Tibial nerve (tissue), 4 donors: ENCODE measurements at regions not wholly inside any gene's neighbourhood (a gene's known extent, or its start where the extent isn't known, plus 50 kb on each side); places are given as distances from the start of the nearest gene placed in this dataset.

ENCODE experiments used
- DNase-seq, 2 donors: peaks; one replicate each; pipeline ENCODE4 v3.0.0-alpha.2; 2019; ENCODE audit warnings: low spot score in 2 of 2
- H3K27ac ChIP-seq, 4 donors: fragments of 200-600 bp; sonication (generic) in 3 of 4; one replicate each; pipeline ENCODE4 v1.5.1; 2017 to 2019; ENCODE audit warnings: mild to moderate bottlenecking in 1 of 4
- H3K27me3 ChIP-seq, 2 donors: fragments of 200-600 bp; sonication (generic) in 1 of 2; one replicate each; pipeline versions ENCODE4 v1.5.1 to v1.6.0; 2017 to 2019
- H3K36me3 ChIP-seq, 3 donors: fragments of 200-600 bp; sonication (generic); one replicate each; pipeline ENCODE4 v1.5.1; 2018 to 2019
- H3K4me1 ChIP-seq, 4 donors: fragments of 200-600 bp; sonication (generic) in 3 of 4; one replicate each; pipeline ENCODE4 v1.5.1; 2017 to 2019
- H3K4me3 ChIP-seq, 4 donors: fragments of 200-600 bp; sonication (generic) in 3 of 4; one replicate each; pipeline ENCODE4 v1.5.1; 2017 to 2019; ENCODE audit warnings: mild to moderate bottlenecking in 1 of 4, moderate library complexity in 1 of 4
- H3K9me3 ChIP-seq, 4 donors: fragments of 200-600 bp; sonication (generic) in 3 of 4; one replicate each; pipeline ENCODE4 v1.5.1; 2017 to 2019
- EP300 ChIP-seq, 2 donors: sonication (generic); formaldehyde crosslinking; IDR thresholded peaks; one replicate each; pipeline ENCODE4 v1.6.1; 2017; ENCODE audit warnings: antibody characterized with exemption in 2 of 2, mild to moderate bottlenecking in 1 of 2
- POLR2A ChIP-seq, 2 donors: fragments of 450-650 bp; IDR thresholded peaks; one replicate each; pipeline ENCODE4 v1.6.1; 2017; ENCODE audit warnings: antibody characterized with exemption in 2 of 2, mild to moderate bottlenecking in 2 of 2, moderate library complexity in 2 of 2
- WGBS, 2 donors: methylation state at CpG; one replicate each; pipeline ENCODE4 v1.1.5; 2018; 5-methylcytosine and 5-hydroxymethylcytosine counted together
- TF ChIP-seq, protein P1 (sequence below), 5 experiments: fragments of 200-600 bp in 3 of 5; fragments of 450-650 bp in 2 of 5; sonication (generic) in 3 of 5; IDR thresholded peaks; one replicate each; pipeline ENCODE4 v1.5.1; 2016 to 2019; ENCODE audit warnings: antibody characterized with exemption in 5 of 5, mild to moderate bottlenecking in 3 of 5, moderate library complexity in 2 of 5

DNA sequence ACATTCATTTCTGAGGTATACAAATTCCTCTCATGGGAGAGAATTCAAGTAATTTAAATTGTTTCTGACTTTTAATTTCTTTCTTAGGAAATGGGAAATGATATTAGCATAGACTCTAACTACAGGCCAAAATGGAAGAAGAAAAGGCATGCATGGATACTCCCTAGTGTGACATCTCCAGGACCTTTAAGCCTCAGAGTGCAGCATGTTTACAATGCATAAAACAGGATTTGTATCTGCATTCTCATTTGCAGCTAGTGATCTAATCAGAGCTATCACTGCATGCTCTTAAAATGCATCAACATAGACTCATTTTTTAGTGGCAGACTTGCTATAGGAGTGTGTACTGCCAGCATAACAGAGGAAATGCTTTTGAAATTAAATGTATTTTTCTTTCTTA lies 224.6 kb upstream of the GOT2 start:
- TF ChIP-seq POLR2A (IDR thresholded peaks at IDR 0.05) (no peak), EP300 (IDR thresholded peaks at IDR 0.05) (no peak)
- TF ChIP-seq, protein P1, sequence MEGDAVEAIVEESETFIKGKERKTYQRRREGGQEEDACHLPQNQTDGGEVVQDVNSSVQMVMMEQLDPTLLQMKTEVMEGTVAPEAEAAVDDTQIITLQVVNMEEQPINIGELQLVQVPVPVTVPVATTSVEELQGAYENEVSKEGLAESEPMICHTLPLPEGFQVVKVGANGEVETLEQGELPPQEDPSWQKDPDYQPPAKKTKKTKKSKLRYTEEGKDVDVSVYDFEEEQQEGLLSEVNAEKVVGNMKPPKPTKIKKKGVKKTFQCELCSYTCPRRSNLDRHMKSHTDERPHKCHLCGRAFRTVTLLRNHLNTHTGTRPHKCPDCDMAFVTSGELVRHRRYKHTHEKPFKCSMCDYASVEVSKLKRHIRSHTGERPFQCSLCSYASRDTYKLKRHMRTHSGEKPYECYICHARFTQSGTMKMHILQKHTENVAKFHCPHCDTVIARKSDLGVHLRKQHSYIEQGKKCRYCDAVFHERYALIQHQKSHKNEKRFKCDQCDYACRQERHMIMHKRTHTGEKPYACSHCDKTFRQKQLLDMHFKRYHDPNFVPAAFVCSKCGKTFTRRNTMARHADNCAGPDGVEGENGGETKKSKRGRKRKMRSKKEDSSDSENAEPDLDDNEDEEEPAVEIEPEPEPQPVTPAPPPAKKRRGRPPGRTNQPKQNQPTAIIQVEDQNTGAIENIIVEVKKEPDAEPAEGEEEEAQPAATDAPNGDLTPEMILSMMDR (IDR thresholded peaks at IDR 0.05): no peak
- no peaks in the 10 kb centered on the region for H3K36me3 ChIP-seq
- no peak overlapping the region for H3K4me3 ChIP-seq
- H3K27me3 ChIP-seq: no peaks in the 10 kb centered on the region
- no peak for DNase-seq
- no peaks in the 10 kb centered on the region for H3K4me1 ChIP-seq
- no peaks in the 10 kb centered on the region for H3K9me3 ChIP-seq
- no peak overlapping the region for H3K27ac ChIP-seq

DNA sequence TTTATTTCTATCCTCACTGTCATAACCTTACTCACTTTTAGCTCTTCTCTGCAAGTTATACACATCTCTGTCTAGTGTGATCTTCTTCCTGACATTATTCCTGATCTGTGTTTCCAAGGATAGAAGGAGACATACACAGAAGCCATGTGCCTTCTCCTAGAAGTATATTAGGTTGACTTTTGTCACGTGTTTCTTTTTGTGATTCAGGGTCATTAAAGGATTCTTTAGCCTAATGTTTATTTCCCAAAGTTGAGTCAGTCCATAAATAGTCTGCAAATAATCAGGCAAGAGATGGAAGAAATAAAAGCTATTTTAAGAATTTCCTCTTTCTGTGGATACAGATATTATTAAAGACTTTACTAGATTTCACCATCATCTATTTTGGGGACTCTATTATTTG lies 214.1 kb upstream of the GOT2 start:
- no peak overlapping the region for H3K27ac ChIP-seq
- TF ChIP-seq, protein P1 (IDR thresholded peaks at IDR 0.05): no peak
- TF ChIP-seq EP300 (IDR thresholded peaks at IDR 0.05) (no peak), POLR2A (IDR thresholded peaks at IDR 0.05) (no peak)
- no peak for DNase-seq
- H3K4me1 ChIP-seq: no peaks in the 10 kb centered on the region
- no peaks in the 10 kb centered on the region for H3K9me3 ChIP-seq
- no peaks in the 10 kb centered on the region for H3K36me3 ChIP-seq
- no peak overlapping the region for H3K4me3 ChIP-seq
- H3K27me3 ChIP-seq: no peaks in the 10 kb centered on the region
- WGBS, 2 donors: 21 to 33% methylated on average over 1 of the region's 1 CpG

DNA sequence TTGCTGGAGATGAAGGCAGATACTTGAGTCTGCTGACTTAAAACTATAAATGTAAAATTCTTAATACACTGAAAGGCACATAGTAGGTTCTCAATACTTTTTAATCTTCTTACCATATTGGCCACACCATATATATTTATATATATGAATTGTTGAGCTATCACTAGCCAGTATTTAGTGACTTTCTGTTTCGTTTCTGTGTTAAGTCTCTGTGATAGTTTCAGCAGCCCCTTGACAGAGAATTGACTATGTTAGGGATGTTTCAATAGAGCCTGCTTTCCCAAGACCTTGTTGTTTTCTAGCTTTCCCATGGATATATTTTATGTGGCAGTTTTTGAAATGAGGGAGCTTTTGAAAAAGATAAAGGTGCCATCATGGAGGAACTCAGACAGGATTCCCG lies 206.5 kb upstream of the GOT2 start:
- H3K36me3 ChIP-seq: no peaks in the 10 kb centered on the region
- no peaks in the 10 kb centered on the region for H3K9me3 ChIP-seq
- TF ChIP-seq EP300 (IDR thresholded peaks at IDR 0.05) (no peak), POLR2A (IDR thresholded peaks at IDR 0.05) (no peak)
- TF ChIP-seq, protein P1 (IDR thresholded peaks at IDR 0.05): no peak
- WGBS, 2 donors: 83% methylated on average over 2 of the region's 2 CpGs
- DNase-seq: no peak
- H3K27me3 ChIP-seq: no peaks in the 10 kb centered on the region
- peaks cover 0 to 4% (median 0%) of the 10 kb centered on the region in 4 donors for H3K4me1 ChIP-seq
- no peak overlapping the region for H3K27ac ChIP-seq
- no peak overlapping the region for H3K4me3 ChIP-seq

DNA sequence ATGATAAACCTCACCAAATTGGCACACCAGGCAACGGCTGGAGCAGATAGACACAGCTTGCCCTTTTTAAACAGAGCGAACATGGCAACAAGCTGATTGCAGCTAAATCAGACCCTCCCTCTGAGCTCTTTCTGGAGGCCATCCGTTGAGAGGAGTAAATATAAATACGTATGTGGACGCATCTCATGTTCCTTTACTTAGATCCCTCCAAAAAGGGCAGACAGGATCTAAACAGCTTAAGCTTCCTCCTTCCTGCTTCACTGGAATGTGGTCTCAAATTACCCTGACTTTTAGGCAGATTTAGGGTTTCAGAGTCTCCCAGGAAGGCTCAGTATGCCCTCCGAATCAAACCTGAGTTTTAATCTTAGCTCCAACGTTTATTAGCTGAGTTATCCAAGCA lies 204.7 kb upstream of the GOT2 start:
- H3K4me1 ChIP-seq: peaks cover 0 to 4% (median 0%) of the 10 kb centered on the region in 4 donors
- H3K27me3 ChIP-seq: no peaks in the 10 kb centered on the region
- H3K36me3 ChIP-seq: no peaks in the 10 kb centered on the region
- H3K4me3 ChIP-seq: no peak overlapping the region
- TF ChIP-seq, protein P1 (IDR thresholded peaks at IDR 0.05): no peak
- H3K27ac ChIP-seq: no peak overlapping the region
- H3K9me3 ChIP-seq: peaks cover 0 to 8% (median 0%) of the 10 kb centered on the region in 4 donors
- DNase-seq: no peak
- WGBS, 2 donors: 29% methylated on average over 7 of the region's 7 CpGs

DNA sequence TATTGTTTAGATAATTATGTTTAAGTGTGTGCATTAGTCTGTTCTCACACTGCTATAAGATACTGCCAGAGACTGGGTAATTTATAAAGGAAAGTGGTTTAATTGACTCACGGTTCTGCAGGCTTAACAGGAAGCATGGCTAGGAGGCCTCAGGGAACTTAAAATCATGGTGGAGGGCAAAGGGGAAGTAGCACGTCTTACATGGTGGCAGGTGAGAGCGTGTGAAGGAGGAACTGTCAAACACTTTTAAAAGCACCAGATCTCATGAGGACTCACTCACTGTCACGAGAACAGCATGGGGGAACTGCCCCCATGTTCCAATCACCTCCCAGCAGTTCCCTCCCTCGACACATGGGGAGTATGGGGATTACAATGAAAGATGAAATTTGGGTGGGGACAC lies 203.5 kb upstream of the GOT2 start:
- no peak overlapping the region for H3K27ac ChIP-seq
- 68 to 72% methylated on average over 5 of the region's 5 CpGs for WGBS, 2 donors
- H3K27me3 ChIP-seq: no peaks in the 10 kb centered on the region
- no peaks in the 10 kb centered on the region for H3K36me3 ChIP-seq
- H3K9me3 ChIP-seq: peaks cover 0 to 11% (median 0%) of the 10 kb centered on the region in 4 donors
- H3K4me1 ChIP-seq: peaks cover 0 to 4% (median 0%) of the 10 kb centered on the region in 4 donors
- no peak overlapping the region for H3K4me3 ChIP-seq
- no peak for DNase-seq
- TF ChIP-seq, protein P1 (IDR thresholded peaks at IDR 0.05): no peak
- no peak for TF ChIP-seq POLR2A (IDR thresholded peaks at IDR 0.05)
- TF ChIP-seq EP300 (IDR thresholded peaks at IDR 0.05): no peak
